HCT116 (cell line): ENCODE measurements at regions not wholly inside any gene's neighbourhood (a gene's known extent, or its start where the extent isn't known, plus 50 kb on each side); places are given as distances from the start of the nearest gene placed in this dataset.

ENCODE experiments used
- ATAC-seq: fragments of 200-7000 bp; cut with Tn5 transposase; 2 replicates; pipeline ENCODE4 v1.9.1; 2020; ENCODE audit warnings: mild to moderate bottlenecking, moderate library complexity
- BruUV-seq: library from RNA; stranded (reverse); fragments of 400-500 nt; replicated peaks from 2 replicates; lab custom pipeline; 2021; lab: Mats Ljungman, UMichigan
- CTCF ChIA-PET: fragments of 300-600 bp; sonication (Branson Sonifier 250); formaldehyde crosslinking; loops from one replicate; lab custom pipeline; 2021; ENCODE audit warnings: antibody characterized with exemption; lab: Charles Lee
- POLR2A ChIA-PET: fragments of 300-600, 350-600 bp; sonication (Branson Sonifier 250); formaldehyde crosslinking; loops from one replicate; lab custom pipeline; 2021; ENCODE audit warnings: antibody characterized with exemption; lab: Charles Lee
- RAD21 ChIA-PET, 2 experiments: fragments of 300-600 bp; sonication (Branson Sonifier 250); formaldehyde crosslinking; loops; one replicate each; lab custom pipeline; 2023; ENCODE audit warnings: low total read pairs in 2 of 2; ENCODE audit not compliant: uncharacterized antibody in 2 of 2, unreplicated experiment in 2 of 2, low non-redundant PET in 1 of 2; lab: Charles Lee
- DNase-seq: peaks from one replicate; pipeline ENCODE4 v3.0.0-alpha.2; 2010; ENCODE audit warnings: low read depth, low spot score
- H2AFZ ChIP-seq: fragments of 200-600 bp; shearing (Covaris generic), sonication (generic); 2 replicates; pipeline ENCODE4 v1.6.1; 2017; ENCODE audit warnings: low read depth, mixed run types, mixed read lengths, antibody characterized with exemption, low read length; ENCODE audit not compliant: poor library complexity, severe bottlenecking
- H3K27ac ChIP-seq: 2 replicates; pipeline ENCODE4 v1.5.1; 2012; ENCODE audit warnings: low read depth, low read length
- H3K27me3 ChIP-seq: fragments of 200-600 bp; sonication (generic); 2 replicates; pipeline ENCODE4 v1.6.1; 2016; ENCODE audit warnings: mixed run types, low read length, mixed read lengths; ENCODE audit not compliant: insufficient read depth
- H3K36me3 ChIP-seq, 2 experiments: fragments of 200-500 bp in 1 of 2; fragments of 200-600 bp in 1 of 2; sonication (Bioruptor generic) in 1 of 2; sonication (generic) in 1 of 2; 2 replicates each; pipeline versions ENCODE4 v1.5.1 to v1.6.1; 2014 to 2016; ENCODE audit warnings: low read length in 2 of 2, inconsistent platforms in 1 of 2, mixed read lengths in 1 of 2, mixed run types in 1 of 2; ENCODE audit not compliant: insufficient read depth in 2 of 2, control insufficient read depth in 1 of 2
- H3K4me1 ChIP-seq, 2 experiments: fragments of 200-600 bp in 1 of 2; sonication (generic) in 1 of 2; 2 replicates each; pipeline versions ENCODE4 v1.5.1 to v1.6.1; 2012 to 2017; ENCODE audit warnings: low read length in 2 of 2, inconsistent platforms in 1 of 2, mild to moderate bottlenecking in 1 of 2, mixed read lengths in 1 of 2, mixed run types in 1 of 2, moderate library complexity in 1 of 2; ENCODE audit not compliant: insufficient read depth in 2 of 2, control insufficient read depth in 1 of 2
- H3K4me2 ChIP-seq: fragments of 200-600 bp; sonication (generic); 2 replicates; pipeline ENCODE4 v1.6.1; 2017; ENCODE audit warnings: mixed run types, low read length, mixed read lengths
- H3K4me3 ChIP-seq, 2 experiments: fragments of 200-600 bp in 1 of 2; sonication (generic) in 1 of 2; replicated peaks in 1 of 2; 2 replicates each; pipeline ENCODE4 v1.5.1; 2011 to 2016; ENCODE audit warnings: low read length in 2 of 2, control low read depth in 1 of 2, low read depth in 1 of 2, mild to moderate bottlenecking in 1 of 2, mixed read lengths in 1 of 2, mixed run types in 1 of 2
- H3K79me2 ChIP-seq: fragments of 200-600 bp; sonication (generic); 2 replicates; pipeline ENCODE4 v1.6.1; 2017; ENCODE audit warnings: mild to moderate bottlenecking, mixed run types, low read length, moderate library complexity, mixed read lengths; ENCODE audit not compliant: insufficient read depth
- H3K9ac ChIP-seq: fragments of 200-600 bp; sonication (generic); 2 replicates; pipeline ENCODE4 v1.6.1; 2016; ENCODE audit warnings: low read length, mixed read lengths
- H3K9me2 ChIP-seq: fragments of 200-600 bp; sonication (generic), shearing (Covaris generic); 2 replicates; pipeline ENCODE4 v1.6.1; 2017; ENCODE audit warnings: mixed run types, mild to moderate bottlenecking, moderate library complexity; ENCODE audit not compliant: insufficient read depth
- H3K9me3 ChIP-seq, 2 experiments: fragments of 200-500 bp in 1 of 2; fragments of 200-600 bp in 1 of 2; sonication (Bioruptor generic) in 1 of 2; sonication (generic) in 1 of 2; 2 replicates each; pipeline ENCODE4 v1.6.1; 2014 to 2017; ENCODE audit warnings: low read length in 2 of 2, mixed read lengths in 2 of 2, inconsistent platforms in 1 of 2, low read depth in 1 of 2, mild to moderate bottlenecking in 1 of 2, mixed run types in 1 of 2, moderate library complexity in 1 of 2; ENCODE audit not compliant: control insufficient read depth in 1 of 2, insufficient read depth in 1 of 2
- H4K20me1 ChIP-seq: fragments of 200-600 bp; sonication (generic), shearing (Covaris generic); 2 replicates; pipeline ENCODE4 v1.6.1; 2017; ENCODE audit warnings: mixed run types, mild to moderate bottlenecking, moderate library complexity; ENCODE audit not compliant: insufficient read depth
- ATF3 ChIP-seq: IDR thresholded peaks from 2 replicates; pipeline ENCODE4 v1.6.1; 2012
- CBX3 ChIP-seq: IDR thresholded peaks from 2 replicates; pipeline ENCODE4 v1.6.1; 2012; ENCODE audit warnings: low read depth
- CTCF ChIP-seq, 3 experiments: fragments of 200-600 bp in 1 of 3; sonication (generic) in 1 of 3; IDR thresholded peaks in 2 of 3; conservative IDR thresholded peaks in 1 of 3; 2 replicates each; pipeline ENCODE4 v1.5.1; 2012 to 2017; ENCODE audit warnings: low read depth in 2 of 3, low read length in 2 of 3, antibody characterized with exemption in 1 of 3, borderline replicate concordance in 1 of 3, control low read depth in 1 of 3, mild to moderate bottlenecking in 1 of 3, mixed read lengths in 1 of 3, mixed run types in 1 of 3, moderate library complexity in 1 of 3; ENCODE audit not compliant: insufficient read depth in 1 of 3
- ELF1 ChIP-seq: IDR thresholded peaks from 2 replicates; pipeline ENCODE4 v1.6.1; 2012; ENCODE audit warnings: low read depth, borderline replicate concordance
- EZH2 ChIP-seq: fragments of 200-600 bp; sonication (generic); IDR thresholded peaks from 2 replicates; pipeline ENCODE4 v1.6.1; 2017; ENCODE audit warnings: antibody characterized with exemption, mixed run types
- EZH2phosphoT487 ChIP-seq: fragments of 200-600 bp; IDR thresholded peaks from 2 replicates; pipeline ENCODE4 v1.6.1; 2018; ENCODE audit warnings: antibody characterized with exemption, borderline replicate concordance
- FOSL1 ChIP-seq: IDR thresholded peaks from 2 replicates; pipeline ENCODE4 v1.6.1; 2012; ENCODE audit warnings: low read depth
- JUND ChIP-seq: IDR thresholded peaks from 2 replicates; pipeline ENCODE4 v1.6.1; 2012
- POLR2AphosphoS5 ChIP-seq: IDR thresholded peaks from 2 replicates; pipeline ENCODE4 v1.6.1; 2011; ENCODE audit warnings: mild to moderate bottlenecking, low read depth, low read length, moderate library complexity
- TCF7L2 ChIP-seq: IDR thresholded peaks from 2 replicates; pipeline ENCODE4 v1.7.0; 2011; ENCODE audit warnings: borderline replicate concordance, inconsistent platforms; ENCODE audit not compliant: insufficient read depth, insufficient read length; ENCODE audit errors: extremely low read depth
- ZFX ChIP-seq: fragments of 450-650 bp; IDR thresholded peaks from 2 replicates; pipeline ENCODE4 v1.6.1; 2017
- ZNF274 ChIP-seq: fragments of 200-500 bp; sonication (Bioruptor generic); IDR thresholded peaks from 2 replicates; pipeline ENCODE4 v1.6.1; 2014; ENCODE audit warnings: mild to moderate bottlenecking, low read depth, low read length, inconsistent platforms
- intact Hi-C: fragments of 100-400 bp; cut with micrococcal nuclease; formaldehyde crosslinking; loops from 2 replicates; pipeline ENCODE4 v1.10.0; 2022

GRCh38 chr13:111638233-111638632, 317.8 kb downstream of the TEX29 start:
- H3K4me1 ChIP-seq: no peaks in the 10 kb centered on the region
- H3K9me3 ChIP-seq: no peaks in the 10 kb centered on the region
- TF ChIP-seq ATF3 (no peak), ZFX (no peak), CTCF (IDR thresholded peaks at IDR 0.05 in 2 of 3, conservative IDR thresholded peaks at IDR 0.05 in 1 of 3; ENCODE audit: borderline replicate concordance in 1 of 3, insufficient read depth in 1 of 3, low read depth in 2 of 3, low read length in 2 of 3) (no peak), EZH2phosphoT487 (no peak), ELF1 (no peak), CBX3 (no peak), TCF7L2 (no peak), POLR2AphosphoS5 (no peak), FOSL1 (no peak), JUND (no peak), ZNF274 (no peak), EZH2 (no peak)
- no peak overlapping the region for H3K9ac ChIP-seq
- ChIA-PET POLR2A (no interaction called here), RAD21 (no interaction called here), CTCF (no interaction called here)
- H3K27me3 ChIP-seq: peaks cover 16% of the 10 kb centered on the region; the same call in 1 of the 2 replicates
- H4K20me1 ChIP-seq: no peaks in the 10 kb centered on the region
- no peaks in the 10 kb centered on the region for H3K79me2 ChIP-seq
- H3K4me3 ChIP-seq: no peak overlapping the region
- no peak for ATAC-seq
- no peak overlapping the region for H3K27ac ChIP-seq
- no TSS peak for BruUV-seq
- no peaks in the 10 kb centered on the region for H3K36me3 ChIP-seq
- intact Hi-C loops: no loop called here
- no peaks in the 10 kb centered on the region for H3K9me2 ChIP-seq
- H2AFZ ChIP-seq: no peak overlapping the region
- no peak overlapping the region for H3K4me2 ChIP-seq
- no peak for DNase-seq
